ENCODE measurements at regions not wholly inside any gene's neighbourhood (a gene's known extent, or its start where the extent isn't known, plus 50 kb on each side); places are given as distances from the start of the nearest gene placed in this dataset.
"Not testable (repeated sequence)": the region's sequence is repeated elsewhere in the genome, so short reads cannot be mapped to it uniquely, and the experiment has no call there.

GRCh38 chr3:61381745-61382392, 130.6 kb upstream of the FHIT start:
- DNase-seq (ENCODE audit: low read depth) = peak; percentile 6

GRCh38 chr3:61387817-61388216, 136.6 kb upstream of the FHIT start:
- no peak for DNase-seq (ENCODE audit: low read depth)

- DNase-seq (ENCODE audit: low read depth) = not testable (repeated sequence)
Observed at GRCh38 chr3:61393480-61393947, 142.3 kb upstream of the FHIT start.

GRCh38 chr3:61401359-61401758, 150.1 kb upstream of the FHIT start:
- no peak for DNase-seq (ENCODE audit: low read depth)

GRCh38 chr3:61407397-61407796, 154.0 kb upstream of the PTPRG start:
- DNase-seq (ENCODE audit: low read depth) = no peak

GRCh38 chr3:61409638-61410037, 151.7 kb upstream of the PTPRG start:
- no peak for DNase-seq (ENCODE audit: low read depth)

- not testable (repeated sequence) for DNase-seq (ENCODE audit: low read depth)
Observed at GRCh38 chr3:61410358-61410757, 151.0 kb upstream of the PTPRG start.

GRCh38 chr3:61411009-61411662, 150.2 kb upstream of the PTPRG start:
- DNase-seq (ENCODE audit: low read depth) = no peak

- DNase-seq (ENCODE audit: low read depth) = no peak
Observed at GRCh38 chr3:61414456-61414855, 146.9 kb upstream of the PTPRG start.

- no peak for DNase-seq (ENCODE audit: low read depth)
Observed at GRCh38 chr3:61415201-61415600, 146.2 kb upstream of the PTPRG start.

GRCh38 chr3:61416618-61417017, 144.8 kb upstream of the PTPRG start:
- no peak for DNase-seq (ENCODE audit: low read depth)

GRCh38 chr3:61417352-61417751, 144.0 kb upstream of the PTPRG start:
- DNase-seq (ENCODE audit: low read depth) = no peak

- DNase-seq (ENCODE audit: low read depth) = no peak
Observed at GRCh38 chr3:61420136-61420759, 141.1 kb upstream of the PTPRG start.

- no peak for DNase-seq (ENCODE audit: low read depth)
Observed at GRCh38 chr3:61422945-61423673, 138.3 kb upstream of the PTPRG start.

- DNase-seq (ENCODE audit: low read depth) = no peak
Observed at GRCh38 chr3:61425356-61425755, 136.0 kb upstream of the PTPRG start.

- no peak for DNase-seq (ENCODE audit: low read depth)
Observed at GRCh38 chr3:61429106-61429505, 132.3 kb upstream of the PTPRG start.

GRCh38 chr3:61434901-61435300, 126.5 kb upstream of the PTPRG start:
- not testable (repeated sequence) for DNase-seq (ENCODE audit: low read depth)

- DNase-seq (ENCODE audit: low read depth) = not testable (repeated sequence)
Observed at GRCh38 chr3:61435361-61435760, 126.0 kb upstream of the PTPRG start.

- no peak for DNase-seq (ENCODE audit: low read depth)
Observed at GRCh38 chr3:61438253-61439121, 122.9 kb upstream of the PTPRG start.

GRCh38 chr3:61439122-61439458, 122.3 kb upstream of the PTPRG start:
- DNase-seq (ENCODE audit: low read depth) = no peak

GRCh38 chr3:61442696-61443095, 118.7 kb upstream of the PTPRG start:
- DNase-seq (ENCODE audit: low read depth) = peak; percentile 7

GRCh38 chr3:61443886-61444285, 117.5 kb upstream of the PTPRG start:
- no peak for DNase-seq (ENCODE audit: low read depth)

Data from amniotic epithelial cell (primary cell).